Fibroblast of peridontal ligament (primary cell): ENCODE measurements at regions not wholly inside any gene's neighbourhood (a gene's known extent, or its start where the extent isn't known, plus 50 kb on each side); places are given as distances from the start of the nearest gene placed in this dataset.
"Not testable (repeated sequence)": the region's sequence is repeated elsewhere in the genome, so short reads cannot be mapped to it uniquely, and the experiment has no call there.

ENCODE experiments used
- DNase-seq: peaks from one replicate; pipeline ENCODE4 v3.0.0-alpha.2; 2010; ENCODE audit errors: extremely low read depth

GRCh38 chr9:75671354-75671753, 219.1 kb upstream of the PCSK5 start:
- DNase-seq = no peak

GRCh38 chr9:75672478-75672877, 218.0 kb upstream of the PCSK5 start:
- no peak for DNase-seq

- no peak for DNase-seq
Measured at GRCh38 chr9:75683591-75683990, 206.9 kb upstream of the PCSK5 start.

GRCh38 chr9:75685062-75685461, 205.4 kb upstream of the PCSK5 start:
- no peak for DNase-seq

- no peak for DNase-seq
Measured at GRCh38 chr9:75687359-75687953, 203.0 kb upstream of the PCSK5 start.

GRCh38 chr9:75690551-75690950, 199.9 kb upstream of the PCSK5 start:
- DNase-seq = not testable (repeated sequence)

GRCh38 chr9:75691408-75691807, 199.1 kb upstream of the PCSK5 start:
- DNase-seq = no peak

- DNase-seq = no peak
Measured at GRCh38 chr9:75692309-75692708, 198.2 kb upstream of the PCSK5 start.

- no peak for DNase-seq
Measured at GRCh38 chr9:75695921-75696320, 194.6 kb upstream of the PCSK5 start.

GRCh38 chr9:75699017-75699416, 191.5 kb upstream of the PCSK5 start:
- DNase-seq = no peak

GRCh38 chr9:75699625-75700251, 190.7 kb upstream of the PCSK5 start:
- no peak for DNase-seq

- no peak for DNase-seq
Measured at GRCh38 chr9:75700252-75700640, 190.2 kb upstream of the PCSK5 start.

GRCh38 chr9:75707191-75707590, 183.3 kb upstream of the PCSK5 start:
- no peak for DNase-seq

GRCh38 chr9:75709698-75710097, 180.8 kb upstream of the PCSK5 start:
- no peak for DNase-seq

- no peak for DNase-seq
Measured at GRCh38 chr9:75712700-75713099, 177.8 kb upstream of the PCSK5 start.

GRCh38 chr9:75713335-75713734, 177.1 kb upstream of the PCSK5 start:
- no peak for DNase-seq

GRCh38 chr9:75715360-75715759, 175.1 kb upstream of the PCSK5 start:
- DNase-seq = no peak

GRCh38 chr9:75718677-75719076, 171.8 kb upstream of the PCSK5 start:
- no peak for DNase-seq

- DNase-seq = no peak
Measured at GRCh38 chr9:75728391-75728790, 162.1 kb upstream of the PCSK5 start.

- no peak for DNase-seq
Measured at GRCh38 chr9:75734802-75735201, 155.7 kb upstream of the PCSK5 start.

- DNase-seq = no peak
Measured at GRCh38 chr9:75739884-75740611, 150.4 kb upstream of the PCSK5 start.

- DNase-seq = no peak
Measured at GRCh38 chr9:75743855-75744254, 146.6 kb upstream of the PCSK5 start.

- no peak for DNase-seq
Measured at GRCh38 chr9:75754080-75754479, 136.4 kb upstream of the PCSK5 start.
